H9 (cell line): ENCODE measurements at regions not wholly inside any gene's neighbourhood (a gene's known extent, or its start where the extent isn't known, plus 50 kb on each side); places are given as distances from the start of the nearest gene placed in this dataset.

ENCODE experiments used
- DNase-seq: peaks from one replicate; pipeline ENCODE4 v3.0.0-alpha.2; 2017
- H2AFZ ChIP-seq: one replicate; pipeline ENCODE4 v1.6.1; 2013; ENCODE audit warnings: mild to moderate bottlenecking, low read length, control low read depth, moderate library complexity
- H2AK5ac ChIP-seq: 2 replicates; pipeline ENCODE4 v1.6.1; 2013; ENCODE audit warnings: low read length, control low read depth, mixed read lengths; ENCODE audit not compliant: insufficient read length
- H2BK120ac ChIP-seq: one replicate; pipeline ENCODE4 v1.6.1; 2013; ENCODE audit warnings: low read depth, mild to moderate bottlenecking, low read length, control low read depth, inconsistent platforms; ENCODE audit not compliant: poor library complexity, severe bottlenecking
- H2BK12ac ChIP-seq: 2 replicates; pipeline ENCODE4 v1.6.1; 2013; ENCODE audit warnings: low read length, control low read depth, mixed read lengths, low read depth; ENCODE audit not compliant: insufficient read length
- H2BK15ac ChIP-seq: 2 replicates; pipeline ENCODE4 v1.6.1; 2013; ENCODE audit warnings: low read depth, low read length, control low read depth
- H2BK20ac ChIP-seq: one replicate; pipeline ENCODE4 v1.6.1; 2013; ENCODE audit warnings: low read depth, mild to moderate bottlenecking, low read length, control low read depth, inconsistent platforms; ENCODE audit not compliant: poor library complexity, severe bottlenecking
- H2BK5ac ChIP-seq: 2 replicates; pipeline ENCODE4 v1.6.1; 2013; ENCODE audit warnings: low read length, control low read depth, mixed read lengths; ENCODE audit not compliant: insufficient read length
- H3K14ac ChIP-seq: 2 replicates; pipeline ENCODE4 v1.6.1; 2013; ENCODE audit warnings: low read length, control low read depth; ENCODE audit not compliant: insufficient read depth
- H3K18ac ChIP-seq: 2 replicates; pipeline ENCODE4 v1.6.1; 2013; ENCODE audit warnings: low read depth, mild to moderate bottlenecking, mixed read lengths, low read length, control low read depth; ENCODE audit not compliant: insufficient read length
- H3K23ac ChIP-seq: 2 replicates; pipeline ENCODE4 v1.6.1; 2013; ENCODE audit warnings: low read length, control low read depth, mixed read lengths, low read depth; ENCODE audit not compliant: insufficient read length
- H3K23me2 ChIP-seq: 2 replicates; pipeline ENCODE4 v1.6.1; 2013; ENCODE audit warnings: low read depth, mild to moderate bottlenecking, mixed read lengths, low read length, control low read depth; ENCODE audit not compliant: insufficient read length, poor library complexity, severe bottlenecking
- H3K27ac ChIP-seq: 2 replicates; pipeline ENCODE4 v1.5.1; 2013; ENCODE audit warnings: low read length, control low read depth, mixed read lengths, low read depth; ENCODE audit not compliant: insufficient read length
- H3K27me3 ChIP-seq: 2 replicates; pipeline ENCODE4 v1.6.1; 2013; ENCODE audit warnings: low read length, control low read depth, inconsistent platforms; ENCODE audit not compliant: insufficient read depth
- H3K4ac ChIP-seq: 2 replicates; pipeline ENCODE4 v1.6.1; 2013; ENCODE audit warnings: low read depth, mild to moderate bottlenecking, control low read depth, inconsistent platforms, low read length, moderate library complexity
- H3K4me1 ChIP-seq: 2 replicates; pipeline ENCODE4 v1.6.1; 2013; ENCODE audit warnings: low read length, control low read depth, inconsistent platforms; ENCODE audit not compliant: insufficient read depth
- H3K4me2 ChIP-seq: 2 replicates; pipeline ENCODE4 v1.6.1; 2013; ENCODE audit warnings: low read length, control low read depth, mixed read lengths; ENCODE audit not compliant: insufficient read length, insufficient read depth
- H3K56ac ChIP-seq: 2 replicates; pipeline ENCODE4 v1.6.1; 2013; ENCODE audit warnings: low read depth, mild to moderate bottlenecking, mixed read lengths, low read length, control low read depth; ENCODE audit not compliant: insufficient read length
- H3K79me1 ChIP-seq: 2 replicates; pipeline ENCODE4 v1.6.1; 2013; ENCODE audit warnings: low read depth, mild to moderate bottlenecking, moderate library complexity, low read length, control low read depth, inconsistent platforms; ENCODE audit not compliant: insufficient read depth, poor library complexity, severe bottlenecking
- H3K79me2 ChIP-seq: 2 replicates; pipeline ENCODE4 v1.6.1; 2013; ENCODE audit warnings: low read length, control low read depth, inconsistent platforms; ENCODE audit not compliant: insufficient read depth
- H3K9ac ChIP-seq: 2 replicates; pipeline ENCODE4 v1.6.1; 2013; ENCODE audit warnings: low read length, control low read depth, mixed read lengths; ENCODE audit not compliant: insufficient read length; ENCODE audit errors: extremely low read depth
- H3K9me3 ChIP-seq: one replicate; pipeline ENCODE4 v1.6.1; 2013; ENCODE audit warnings: low read depth, low read length, inconsistent platforms; ENCODE audit not compliant: control insufficient read depth
- H3T11ph ChIP-seq: one replicate; pipeline ENCODE4 v1.6.1; 2013; ENCODE audit warnings: mild to moderate bottlenecking, low read length, control low read depth, inconsistent platforms
- H4K20me1 ChIP-seq: one replicate; pipeline ENCODE4 v1.6.1; 2013; ENCODE audit not compliant: control insufficient read depth, insufficient read length, insufficient read depth
- H4K5ac ChIP-seq: 2 replicates; pipeline ENCODE4 v1.6.1; 2013; ENCODE audit warnings: low read depth, mild to moderate bottlenecking, mixed read lengths, low read length, control low read depth; ENCODE audit not compliant: insufficient read length
- H4K8ac ChIP-seq: replicated peaks from 2 replicates; pipeline ENCODE4 v1.6.1; 2013; ENCODE audit warnings: low read length, control low read depth, mixed read lengths, low read depth; ENCODE audit not compliant: insufficient read length
- H4K91ac ChIP-seq: 2 replicates; pipeline ENCODE4 v1.6.1; 2013; ENCODE audit warnings: low read depth, mild to moderate bottlenecking, moderate library complexity, mixed read lengths, low read length, control low read depth; ENCODE audit not compliant: insufficient read length
- H3K27ac Mint-ChIP-seq, 3 experiments: 2 replicates in 2 of 3; 3 replicates in 1 of 3; pipeline ENCODE4 v1.8.0; 2020 to 2021; ENCODE audit warnings: mixed read lengths in 3 of 3, mild to moderate bottlenecking in 1 of 3, moderate library complexity in 1 of 3
- H3K27me3 Mint-ChIP-seq: 2 replicates; pipeline ENCODE4 v1.8.0; 2021; ENCODE audit warnings: low read depth, mild to moderate bottlenecking, moderate library complexity, mixed read lengths
- H3K36me3 Mint-ChIP-seq, 3 experiments: 2 replicates in 2 of 3; 3 replicates in 1 of 3; pipeline ENCODE4 v1.8.0; 2020 to 2021; ENCODE audit warnings: low read depth in 3 of 3, mixed read lengths in 3 of 3; ENCODE audit not compliant: insufficient read depth in 1 of 3
- H3K4me1 Mint-ChIP-seq, 2 experiments: 2 replicates each; pipeline ENCODE4 v1.8.0; 2020; ENCODE audit warnings: mixed read lengths in 2 of 2
- H3K4me3 Mint-ChIP-seq, 2 experiments: 2 replicates in 1 of 2; 3 replicates in 1 of 2; pipeline ENCODE4 v1.8.0; 2020 to 2021; ENCODE audit warnings: mild to moderate bottlenecking in 2 of 2, mixed read lengths in 2 of 2, moderate library complexity in 1 of 2
- H3K9me3 Mint-ChIP-seq, 2 experiments: 2 replicates in 1 of 2; 3 replicates in 1 of 2; pipeline ENCODE4 v1.8.0; 2020; ENCODE audit warnings: mild to moderate bottlenecking in 2 of 2, mixed read lengths in 2 of 2, moderate library complexity in 1 of 2
- WGBS: extraction: QIAGEN DNeasy Blood & Tissue Kit; methylation state at CpG from one replicate; pipeline ENCODE4 v1.1.7; 2013; ENCODE audit warnings: missing lambda C conversion rate, low lambda C conversion rate, mixed read lengths; ENCODE audit not compliant: insufficient read length; ENCODE audit errors: extremely low coverage; 5-methylcytosine and 5-hydroxymethylcytosine counted together
- TF ChIP-seq, protein P1 (sequence below): fragments of 200-600 bp; sonication (generic); conservative IDR thresholded peaks from 3 replicates; pipeline ENCODE4 v1.8.0; 2021; ENCODE audit warnings: antibody characterized with exemption, mild to moderate bottlenecking

- Histone ChIP-seq H3K23ac (no peak overlapping the region), H3K18ac (no peak overlapping the region), H4K8ac (no peak overlapping the region), H3K9ac (no peak overlapping the region), H3T11ph (no peak overlapping the region), H3K4ac (no peak overlapping the region), H3K27me3 (no peaks in the 10 kb centered on the region), H3K4me2 (no peak overlapping the region), H3K14ac (no peak overlapping the region), H2BK5ac (no peak overlapping the region), H2BK120ac (no peak overlapping the region), H3K56ac (no peak overlapping the region), H2AFZ (no peak overlapping the region), H3K23me2 (no peaks in the 10 kb centered on the region), H3K9me3 (no peaks in the 10 kb centered on the region), H4K20me1 (no peaks in the 10 kb centered on the region), H2AK5ac (no peak overlapping the region), H4K5ac (no peak overlapping the region), H3K79me2 (no peaks in the 10 kb centered on the region), H2BK12ac (no peak overlapping the region), H2BK20ac (no peak overlapping the region), H3K4me1 (no peaks in the 10 kb centered on the region), H3K27ac (no peak overlapping the region), H2BK15ac (no peak overlapping the region), H4K91ac (no peak overlapping the region), H3K79me1 (no peaks in the 10 kb centered on the region)
- no peak for DNase-seq
- Mint-ChIP-seq H3K27me3 (no peaks in the 10 kb centered on the region), H3K4me3 (no peak overlapping the region), H3K4me1 (peaks cover 0 to 4% of the 10 kb centered on the region in 2 experiments; a peak in 2 of 4 replicates), H3K9me3 (no peaks in the 10 kb centered on the region; a peak in 1 of 5 replicates), H3K36me3 (no peaks in the 10 kb centered on the region), H3K27ac (no peak overlapping the region)
- no CpG with 5 or more reads among the region's 1 CpG for WGBS
- TF ChIP-seq, protein P1, sequence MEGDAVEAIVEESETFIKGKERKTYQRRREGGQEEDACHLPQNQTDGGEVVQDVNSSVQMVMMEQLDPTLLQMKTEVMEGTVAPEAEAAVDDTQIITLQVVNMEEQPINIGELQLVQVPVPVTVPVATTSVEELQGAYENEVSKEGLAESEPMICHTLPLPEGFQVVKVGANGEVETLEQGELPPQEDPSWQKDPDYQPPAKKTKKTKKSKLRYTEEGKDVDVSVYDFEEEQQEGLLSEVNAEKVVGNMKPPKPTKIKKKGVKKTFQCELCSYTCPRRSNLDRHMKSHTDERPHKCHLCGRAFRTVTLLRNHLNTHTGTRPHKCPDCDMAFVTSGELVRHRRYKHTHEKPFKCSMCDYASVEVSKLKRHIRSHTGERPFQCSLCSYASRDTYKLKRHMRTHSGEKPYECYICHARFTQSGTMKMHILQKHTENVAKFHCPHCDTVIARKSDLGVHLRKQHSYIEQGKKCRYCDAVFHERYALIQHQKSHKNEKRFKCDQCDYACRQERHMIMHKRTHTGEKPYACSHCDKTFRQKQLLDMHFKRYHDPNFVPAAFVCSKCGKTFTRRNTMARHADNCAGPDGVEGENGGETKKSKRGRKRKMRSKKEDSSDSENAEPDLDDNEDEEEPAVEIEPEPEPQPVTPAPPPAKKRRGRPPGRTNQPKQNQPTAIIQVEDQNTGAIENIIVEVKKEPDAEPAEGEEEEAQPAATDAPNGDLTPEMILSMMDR: no peak
These were observed 504.0 kb upstream of the CBLB start for GRCh38 chr3:106372806-106373190.
